H7 (cell line): ENCODE measurements at regions not wholly inside any gene's neighbourhood (a gene's known extent, or its start where the extent isn't known, plus 50 kb on each side); places are given as distances from the start of the nearest gene placed in this dataset.
"Not testable (repeated sequence)": the region's sequence is repeated elsewhere in the genome, so short reads cannot be mapped to it uniquely, and the experiment has no call there.

Source experiments
- DNase-seq: peaks from one replicate; pipeline ENCODE4 v3.0.0; 2012
- H3K27me3 ChIP-seq: 2 replicates; pipeline ENCODE4 v1.6.0; 2011; ENCODE audit warnings: mild to moderate bottlenecking, low read length; ENCODE audit not compliant: control insufficient read depth, insufficient read depth
- H3K36me3 ChIP-seq: replicated peaks from 2 replicates; pipeline ENCODE4 v1.5.1; 2011; ENCODE audit warnings: low read length; ENCODE audit not compliant: control insufficient read depth, insufficient read depth
- H3K4me3 ChIP-seq: 2 replicates; pipeline ENCODE4 v1.5.1; 2011; ENCODE audit warnings: low read depth, mild to moderate bottlenecking, control low read depth, low read length, moderate library complexity; ENCODE audit not compliant: insufficient read depth

DNA sequence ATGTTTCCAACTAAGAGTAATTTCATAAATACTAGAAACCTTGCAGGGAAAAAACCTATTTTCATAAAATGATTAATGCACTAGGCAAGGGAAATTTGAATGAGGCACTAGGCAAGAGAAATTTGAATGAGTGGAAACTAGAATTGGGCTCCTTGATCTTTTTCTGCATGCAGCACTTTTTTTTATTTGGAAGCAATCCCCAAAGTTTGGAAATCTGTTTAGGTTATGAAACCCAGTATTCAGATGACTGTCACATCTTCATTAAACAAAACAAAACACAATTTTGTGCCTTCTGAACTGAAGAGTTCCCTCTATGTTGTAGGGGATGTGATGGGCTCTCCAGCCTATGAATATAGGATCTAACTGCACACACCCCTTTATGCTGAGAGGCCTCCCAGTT, 201.9 kb downstream of the BAMBI start:
- no peak overlapping the region for H3K4me3 ChIP-seq
- no peaks in the 10 kb centered on the region for H3K36me3 ChIP-seq
- H3K27me3 ChIP-seq = no peaks in the 10 kb centered on the region
- no peak for DNase-seq

DNA sequence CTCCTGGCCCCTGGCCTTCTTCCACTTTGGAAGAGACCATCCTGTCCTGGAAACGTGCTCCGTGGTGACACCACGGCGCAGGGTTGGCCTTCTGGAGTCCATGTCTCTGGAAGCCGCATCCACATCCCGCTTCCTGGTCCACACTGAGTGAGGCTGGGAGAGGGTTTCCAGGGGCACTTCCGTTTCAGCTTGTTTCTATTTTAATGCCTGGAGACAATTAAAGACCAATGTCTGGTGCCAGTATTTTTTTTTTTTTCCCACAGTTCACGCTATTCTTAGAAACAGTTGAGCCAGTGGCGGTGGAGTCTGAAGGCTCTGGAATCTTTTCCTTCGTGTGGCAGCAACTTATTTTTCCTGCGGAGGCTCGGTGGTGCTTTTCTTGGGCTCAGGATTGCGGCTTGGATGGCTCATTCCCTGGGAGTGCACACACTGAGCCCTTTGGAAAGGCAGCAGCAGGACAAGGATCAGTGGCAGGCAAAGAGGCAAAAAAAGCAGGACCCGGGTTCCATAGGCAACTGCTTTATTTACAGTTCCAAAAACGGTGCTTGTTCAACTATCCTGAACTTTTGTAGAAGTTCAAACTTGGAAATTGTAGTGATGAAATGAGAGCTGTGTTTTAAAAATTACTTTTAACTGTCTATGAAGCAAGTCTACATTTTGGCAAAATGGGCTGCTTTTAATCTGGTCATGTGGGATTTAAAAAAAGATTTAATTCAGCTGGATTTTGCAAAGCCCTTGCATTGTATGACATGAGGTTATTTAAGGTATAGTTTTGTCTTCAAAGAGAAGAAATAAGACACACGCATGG, 202.8 kb downstream of the BAMBI start:
- no peak for DNase-seq
- no peak overlapping the region for H3K4me3 ChIP-seq
- H3K27me3 ChIP-seq = no peaks in the 10 kb centered on the region
- no peaks in the 10 kb centered on the region for H3K36me3 ChIP-seq

DNA sequence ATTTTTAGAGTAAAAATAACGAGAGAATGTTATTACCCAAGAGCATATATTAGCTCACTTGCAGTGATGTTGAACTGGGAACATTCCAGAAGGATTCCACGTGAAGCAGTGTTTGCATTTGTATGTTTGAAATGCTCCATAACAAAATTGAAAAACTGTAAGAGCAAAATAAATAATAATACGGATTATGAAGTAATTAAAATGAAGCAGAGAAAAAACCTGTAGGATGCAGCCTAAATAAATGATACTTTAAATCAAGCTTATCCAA, 203.3 kb downstream of the BAMBI start:
- Histone ChIP-seq H3K4me3 (no peak overlapping the region), H3K27me3 (no peaks in the 10 kb centered on the region), H3K36me3 (no peaks in the 10 kb centered on the region)
- DNase-seq = no peak

DNA sequence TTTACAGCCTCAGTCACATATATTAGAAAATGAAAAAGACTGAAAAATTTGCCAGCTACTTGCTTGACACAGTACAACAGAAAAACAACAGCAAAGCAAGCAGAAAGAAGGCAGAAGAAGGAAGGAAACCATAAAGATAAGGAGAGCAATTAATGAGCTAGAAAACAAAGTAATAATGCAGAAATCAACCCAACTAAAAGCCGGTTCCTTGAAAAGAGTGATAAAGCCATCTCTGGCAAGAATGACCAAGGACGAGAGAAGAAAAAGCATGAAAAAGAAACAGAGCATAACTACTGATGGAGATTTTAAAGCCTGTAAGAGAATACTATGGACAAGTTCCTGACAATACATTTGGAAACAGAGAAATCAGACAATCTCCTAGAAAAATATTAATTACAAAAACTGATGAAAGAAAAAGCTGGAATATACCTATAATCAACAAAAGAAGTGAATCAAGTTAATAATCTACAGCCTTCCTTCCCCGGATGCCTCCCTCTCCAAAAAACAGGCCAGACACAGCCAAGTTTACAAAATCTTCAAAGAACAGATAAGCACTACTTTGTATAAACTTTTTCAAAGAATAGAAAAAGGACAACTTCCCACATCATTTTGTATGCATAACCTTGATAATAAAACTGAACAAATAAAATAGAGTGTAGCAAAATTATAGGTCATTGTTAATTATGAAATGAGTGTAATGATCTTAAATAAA, 204.0 kb downstream of the BAMBI start:
- DNase-seq = no peak
- no peaks in the 10 kb centered on the region for H3K36me3 ChIP-seq
- no peak overlapping the region for H3K4me3 ChIP-seq
- no peaks in the 10 kb centered on the region for H3K27me3 ChIP-seq

DNA sequence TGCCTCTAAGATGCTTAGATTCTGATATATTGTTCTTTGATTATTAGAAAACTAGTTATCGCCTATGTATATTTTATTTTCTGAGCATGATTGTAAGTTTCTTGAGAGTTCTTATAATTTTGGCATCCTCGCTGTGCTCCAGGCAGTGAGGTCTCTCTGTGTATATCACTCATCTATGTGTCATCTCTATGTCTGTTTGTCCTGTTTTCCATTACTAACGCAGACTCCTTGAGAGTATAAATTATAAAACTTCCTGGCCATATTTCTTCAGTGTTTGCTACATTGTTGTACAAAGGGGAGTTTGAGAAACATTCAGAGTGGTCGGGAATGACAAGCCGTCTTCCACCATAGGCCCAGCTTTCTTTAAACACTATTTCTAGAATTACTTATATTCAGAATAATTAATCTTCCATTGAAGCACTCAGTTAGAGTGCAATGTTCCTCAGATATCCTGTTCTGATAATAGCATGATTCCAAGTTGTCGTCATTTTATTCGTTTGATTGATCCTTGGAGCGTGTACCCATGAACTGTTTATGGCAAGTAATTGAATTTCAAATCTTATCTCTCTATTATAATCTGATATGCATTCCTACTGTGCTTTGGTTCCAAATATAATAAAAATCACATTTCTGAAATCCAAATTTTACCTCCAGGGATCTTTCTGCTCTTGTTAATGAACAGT, 206.6 kb downstream of the BAMBI start:
- no peak for DNase-seq
- no peaks in the 10 kb centered on the region for H3K36me3 ChIP-seq
- no peaks in the 10 kb centered on the region for H3K27me3 ChIP-seq
- H3K4me3 ChIP-seq = no peak overlapping the region

DNA sequence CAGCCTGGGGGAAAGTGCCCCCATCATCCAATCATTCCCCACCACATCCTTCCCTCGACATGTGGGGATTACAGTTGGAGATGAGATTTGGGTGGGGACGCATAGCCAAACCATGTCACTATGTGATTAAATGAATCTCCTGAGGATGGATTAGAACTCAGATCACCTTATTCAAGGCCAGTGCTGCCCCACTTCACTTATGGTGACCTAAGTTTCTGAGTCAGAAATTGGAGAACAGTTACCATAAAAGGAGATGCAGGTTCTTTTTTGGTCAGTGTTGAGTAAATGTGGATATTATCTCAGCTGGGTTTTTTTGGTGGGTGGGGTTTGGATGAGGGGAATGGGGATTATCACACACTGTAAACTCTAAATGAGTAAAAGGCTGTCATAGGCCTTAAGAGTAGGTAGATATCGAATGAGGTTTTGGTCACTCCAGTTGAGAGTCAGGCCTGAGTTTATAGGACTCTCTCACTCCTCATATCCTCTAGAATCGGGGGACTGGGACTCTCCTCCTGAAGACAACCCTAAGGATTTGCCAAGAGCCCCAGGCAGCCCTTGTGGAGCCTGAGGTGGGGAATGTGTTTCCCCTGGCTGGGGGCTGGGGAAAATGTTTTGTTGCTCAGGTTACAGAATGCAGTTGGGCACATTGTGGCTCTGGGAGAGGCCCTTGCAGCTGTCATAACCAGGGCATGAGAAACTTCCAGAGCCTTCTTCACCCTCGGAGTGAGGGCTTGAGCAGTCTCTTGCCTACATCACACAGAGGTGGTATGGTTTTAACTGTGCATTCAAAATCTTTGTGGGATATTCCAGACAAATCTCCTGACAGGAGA, 213.0 kb downstream of the BAMBI start:
- Histone ChIP-seq H3K4me3 (no peak overlapping the region), H3K36me3 (no peaks in the 10 kb centered on the region), H3K27me3 (no peaks in the 10 kb centered on the region)
- DNase-seq = no peak

DNA sequence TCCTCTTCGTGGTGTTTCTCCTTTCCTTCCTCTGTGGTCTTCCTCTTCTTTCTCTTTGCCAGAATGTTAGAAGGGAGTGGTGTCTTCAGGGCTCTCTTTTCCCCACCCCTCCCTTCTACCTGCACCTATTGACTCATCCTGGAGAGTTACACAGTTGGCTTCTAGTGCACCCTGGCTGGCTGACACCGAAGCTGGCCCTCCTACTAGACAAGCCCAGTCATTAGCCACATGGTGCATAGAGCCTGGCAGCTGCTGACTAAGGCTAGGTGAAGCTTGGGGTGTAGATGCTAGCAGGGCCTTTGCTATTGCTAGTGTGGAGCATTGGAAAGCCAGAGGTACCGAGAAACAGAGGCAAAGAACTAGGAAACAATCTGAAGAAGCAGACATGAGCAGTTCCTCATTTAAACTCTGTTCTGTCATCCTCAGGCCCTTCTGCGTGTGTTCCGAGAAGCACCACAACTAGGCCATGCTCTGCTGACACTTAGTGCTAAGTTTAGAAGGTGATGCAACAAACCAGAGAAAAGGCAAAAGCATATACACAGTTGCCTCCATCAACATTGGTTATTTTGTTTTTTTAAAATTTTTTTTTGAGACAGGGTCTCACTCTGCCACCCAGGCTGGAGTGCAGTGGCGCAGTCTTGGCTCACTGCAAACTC, 213.9 kb downstream of the BAMBI start:
- Histone ChIP-seq H3K4me3 (no peak overlapping the region), H3K27me3 (no peaks in the 10 kb centered on the region), H3K36me3 (no peaks in the 10 kb centered on the region)
- DNase-seq = no peak

DNA sequence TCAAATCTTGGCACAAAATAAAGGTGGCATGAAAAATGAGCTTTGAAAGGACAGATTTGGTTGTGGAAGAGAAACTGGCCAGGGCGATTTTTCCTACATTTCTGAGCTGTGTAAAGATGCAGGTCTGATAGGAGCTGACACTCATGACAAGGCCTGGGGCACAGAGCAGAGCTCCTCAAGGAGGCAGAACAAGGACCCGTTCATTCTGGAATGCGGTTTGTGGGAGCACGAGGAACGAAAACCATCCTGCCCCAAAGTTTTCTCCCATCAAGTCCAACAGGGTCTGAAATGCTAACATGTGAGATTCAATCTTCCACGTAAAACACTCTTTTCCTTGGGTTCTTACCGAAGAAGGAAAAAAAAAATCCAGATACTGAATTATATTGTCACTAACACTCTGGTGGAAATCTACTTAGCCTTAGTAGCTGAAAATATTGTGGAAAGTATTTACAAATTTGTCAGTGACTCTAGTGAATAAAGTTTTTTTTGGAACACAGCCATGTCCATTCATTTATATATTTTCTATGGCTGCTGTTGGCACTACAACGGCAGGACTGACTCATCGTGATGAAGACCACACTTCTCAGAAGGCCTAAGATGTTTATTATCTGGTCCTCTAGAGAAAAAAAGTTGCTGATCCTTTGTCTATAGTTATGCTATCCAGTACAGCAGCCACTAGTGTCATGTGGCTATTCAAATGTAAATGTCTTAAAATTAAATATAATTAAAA, 215.7 kb downstream of the BAMBI start:
- Histone ChIP-seq H3K4me3 (no peak overlapping the region), H3K27me3 (no peaks in the 10 kb centered on the region), H3K36me3 (no peaks in the 10 kb centered on the region)
- DNase-seq = no peak

DNA sequence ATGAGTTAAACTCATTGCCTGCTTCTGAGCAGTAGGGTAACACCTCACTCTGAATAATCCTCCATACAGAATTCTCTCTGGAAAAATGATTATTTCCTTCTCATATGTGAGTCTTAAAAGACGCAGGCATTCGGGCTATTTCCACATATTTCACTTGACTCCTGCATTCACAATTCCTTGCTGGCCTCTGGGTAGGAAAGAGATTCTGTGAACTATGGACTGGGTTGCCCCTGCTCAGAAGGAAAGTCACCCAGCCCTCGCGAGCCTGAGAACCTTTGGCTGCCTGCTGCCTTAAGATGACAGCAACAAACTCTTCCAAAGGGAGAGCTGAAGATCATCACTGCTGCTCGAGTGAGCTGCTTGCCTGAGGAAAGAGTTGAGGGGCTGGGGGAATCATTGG, 216.8 kb downstream of the BAMBI start:
- H3K4me3 ChIP-seq = no peak overlapping the region
- no peaks in the 10 kb centered on the region for H3K36me3 ChIP-seq
- H3K27me3 ChIP-seq = no peaks in the 10 kb centered on the region
- no peak for DNase-seq

DNA sequence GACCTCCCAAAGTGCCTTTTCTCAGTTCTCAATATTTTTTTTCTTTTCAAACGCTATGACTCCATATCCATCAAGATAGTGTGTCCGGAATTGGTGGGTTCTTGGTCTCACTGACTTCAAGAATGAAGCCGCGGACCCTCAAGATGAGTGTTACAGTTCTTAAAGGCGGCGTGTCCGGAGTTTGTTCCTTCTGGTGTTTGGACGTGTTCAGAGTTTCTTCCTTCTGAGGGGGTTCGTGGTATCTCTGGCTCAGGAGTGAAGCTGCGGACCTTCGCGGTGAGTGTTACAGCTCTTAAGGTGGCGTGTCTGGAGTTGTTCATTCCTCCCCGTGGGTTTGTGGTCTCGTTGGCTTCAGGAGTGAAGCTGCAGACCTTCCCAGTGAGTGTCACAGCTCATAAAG, 218.3 kb downstream of the BAMBI start:
- H3K36me3 ChIP-seq = not testable (repeated sequence)

DNA sequence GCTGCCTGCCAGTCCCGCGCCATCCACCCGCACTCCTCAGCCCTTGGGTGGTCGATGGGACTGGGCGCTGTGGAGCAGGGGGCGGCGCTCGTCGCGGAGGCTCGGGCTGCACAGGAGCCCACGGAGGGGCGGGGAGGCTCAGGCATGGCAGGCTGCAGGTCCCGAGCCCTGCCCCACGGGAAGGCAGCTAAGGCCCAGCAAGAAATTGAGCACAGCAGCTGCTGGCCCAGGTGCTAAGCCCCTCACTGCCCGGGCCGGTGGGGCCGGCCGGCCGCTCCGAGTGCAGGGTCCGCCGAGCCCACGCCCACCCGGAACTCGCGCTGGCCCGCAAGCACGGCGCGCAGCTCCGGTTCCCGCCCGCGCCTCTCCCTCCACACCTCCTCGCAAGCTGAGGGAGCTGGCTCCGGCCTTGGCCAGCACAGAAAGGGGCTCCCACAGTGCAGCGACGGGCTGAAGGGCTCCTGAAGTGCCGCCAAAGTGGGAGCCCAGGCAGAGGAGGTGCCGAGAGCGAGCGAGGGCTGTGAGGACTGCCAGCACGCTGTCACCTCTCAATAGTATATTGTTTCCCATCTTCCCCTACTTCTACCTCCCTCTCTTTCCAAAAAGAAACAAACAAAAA, 219.6 kb downstream of the BAMBI start:
- not testable (repeated sequence) for DNase-seq, H3K27me3 ChIP-seq, H3K36me3 ChIP-seq, H3K4me3 ChIP-seq

More for the DNA sequence above, 218.3 kb downstream of the BAMBI start:
- DNase-seq, H3K27me3 ChIP-seq, H3K4me3 ChIP-seq: not testable (repeated sequence)

DNA sequence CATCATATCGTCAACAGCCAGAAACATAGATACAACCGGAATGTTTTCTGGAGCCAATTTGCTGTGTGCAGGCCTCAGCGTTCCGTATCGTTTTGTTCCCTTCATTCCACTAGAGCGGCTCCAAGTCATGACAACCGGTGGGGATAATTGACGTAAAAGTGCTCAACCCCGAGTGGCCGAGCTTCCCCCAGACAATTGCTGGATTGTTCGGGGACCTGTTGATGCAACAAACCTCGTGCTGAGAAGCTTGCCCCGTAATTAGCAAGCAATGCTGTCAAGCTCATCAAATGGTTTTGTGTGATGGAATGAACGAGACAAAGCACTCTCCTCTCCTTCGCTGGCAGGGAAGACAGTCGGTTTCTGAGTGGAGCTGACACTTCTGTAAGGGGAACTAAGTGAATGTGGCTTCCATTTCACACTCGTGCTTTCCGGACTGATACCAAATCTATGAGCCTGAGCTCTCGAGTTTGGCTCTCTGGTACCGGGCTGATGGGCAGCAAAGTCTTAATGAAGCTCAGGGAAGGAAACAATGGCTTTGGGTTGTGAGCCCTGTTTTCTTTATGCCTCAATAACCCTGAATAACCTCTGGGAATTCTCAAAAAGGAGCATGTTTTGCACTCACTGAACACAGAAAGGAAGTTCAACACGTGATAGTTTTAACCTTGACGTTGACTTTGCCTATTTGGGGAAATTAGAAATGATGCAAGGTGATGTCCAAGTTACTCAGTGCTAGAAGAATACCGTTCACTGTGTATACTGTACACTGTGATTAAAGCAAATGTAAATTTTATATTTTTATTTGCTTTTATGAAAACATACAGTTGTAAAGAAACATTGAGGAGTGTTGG, 220.5 kb downstream of the BAMBI start:
- Histone ChIP-seq H3K4me3 (no peak overlapping the region), H3K27me3 (no peaks in the 10 kb centered on the region), H3K36me3 (no peaks in the 10 kb centered on the region)
- DNase-seq = no peak

DNA sequence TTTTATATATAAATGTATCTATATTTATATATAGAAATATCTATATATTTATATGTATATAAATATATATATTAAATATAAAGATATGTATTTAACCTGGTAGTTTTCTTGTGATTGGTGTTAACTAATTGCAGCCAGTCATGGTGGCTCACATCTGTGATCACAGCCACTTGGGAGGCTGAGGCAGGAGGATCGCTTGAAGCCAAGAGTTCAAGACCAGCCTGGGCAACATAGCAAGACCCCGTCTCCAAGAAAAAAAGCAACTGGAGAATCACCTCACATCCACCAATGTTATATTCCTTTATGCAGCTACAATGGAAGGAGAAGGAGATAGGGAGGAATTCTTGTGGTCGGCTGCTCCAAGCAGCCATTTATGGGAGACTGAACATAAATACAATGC, 224.9 kb downstream of the BAMBI start:
- DNase-seq = no peak
- Histone ChIP-seq H3K27me3 (no peaks in the 10 kb centered on the region), H3K4me3 (no peak overlapping the region), H3K36me3 (no peaks in the 10 kb centered on the region)
